WTC11 (cell line): ENCODE measurements at regions not wholly inside any gene's neighbourhood (a gene's known extent, or its start where the extent isn't known, plus 50 kb on each side); places are given as distances from the start of the nearest gene placed in this dataset.

ENCODE experiments used
- ATAC-seq: fragments of 200-7000 bp; cut with Tn5 transposase; 2 replicates; pipeline ENCODE4 v1.10.0; 2021; ENCODE audit warnings: mild to moderate bottlenecking, moderate library complexity
- CTCF ChIA-PET: fragments of 300-600 bp; sonication (Branson Sonifier 250); formaldehyde crosslinking; loops from one replicate; lab custom pipeline; 2021; ENCODE audit warnings: antibody characterized with exemption; lab: Charles Lee
- POLR2A ChIA-PET: fragments of 350-600 bp; sonication (Branson Sonifier 250); formaldehyde crosslinking; loops from one replicate; lab custom pipeline; 2021; ENCODE audit warnings: antibody characterized with exemption; lab: Charles Lee
- DNase-seq: peaks from one replicate; pipeline ENCODE4 v3.0.0; 2021; ENCODE audit warnings: low spot score
- H3K27ac Mint-ChIP-seq: 2 replicates; pipeline ENCODE4 v1.8.0; 2021; ENCODE audit warnings: mixed read lengths
- H3K27me3 Mint-ChIP-seq: 2 replicates; pipeline ENCODE4 v1.8.0; 2021; ENCODE audit warnings: low read depth, mild to moderate bottlenecking, moderate library complexity, mixed read lengths
- H3K36me3 Mint-ChIP-seq: 2 replicates; pipeline ENCODE4 v1.8.0; 2021; ENCODE audit warnings: mixed read lengths
- H3K4me1 Mint-ChIP-seq: 2 replicates; pipeline ENCODE4 v1.8.0; 2022; ENCODE audit warnings: mixed read lengths
- H3K4me3 Mint-ChIP-seq: 2 replicates; pipeline ENCODE4 v1.8.0; 2021; ENCODE audit warnings: mild to moderate bottlenecking, moderate library complexity, mixed read lengths
- H3K9me3 Mint-ChIP-seq: 2 replicates; pipeline ENCODE4 v1.8.0; 2021; ENCODE audit warnings: mixed read lengths
- AR ChIP-seq: fragments of 250-450 bp; sonication (Bioruptor Pico); IDR thresholded peaks from 2 replicates; pipeline ENCODE4 v1.9.0; 2021; ENCODE audit warnings: mild to moderate bottlenecking
- ARID4B ChIP-seq: sonication (generic); formaldehyde crosslinking; IDR thresholded peaks from 2 replicates; pipeline ENCODE4 v1.8.0; 2023; ENCODE audit warnings: missing genetic modification reagents, mild to moderate bottlenecking, borderline replicate concordance
- ATF6 ChIP-seq: sonication (generic); formaldehyde crosslinking; IDR thresholded peaks from 2 replicates; pipeline ENCODE4 v1.8.1; 2023; ENCODE audit warnings: mild to moderate bottlenecking, missing genetic modification reagents
- CTCF ChIP-seq: fragments of 200-600 bp; IDR thresholded peaks from 2 replicates; pipeline ENCODE4 v1.8.0; 2022; ENCODE audit warnings: antibody characterized with exemption
- E2F5 ChIP-seq: sonication (generic); formaldehyde crosslinking; IDR thresholded peaks from 2 replicates; pipeline ENCODE4 v1.8.1; 2022; ENCODE audit warnings: mild to moderate bottlenecking, moderate library complexity, missing genetic modification reagents
- FOXK1 ChIP-seq: sonication (generic); formaldehyde crosslinking; IDR thresholded peaks from 2 replicates; pipeline ENCODE4 v1.8.0; 2022; ENCODE audit warnings: mild to moderate bottlenecking, moderate library complexity, missing genetic modification reagents
- JUN ChIP-seq: sonication (generic); formaldehyde crosslinking; IDR thresholded peaks from 2 replicates; pipeline ENCODE4 v1.8.0; 2023; ENCODE audit warnings: mild to moderate bottlenecking, missing genetic modification reagents
- MXD4 ChIP-seq: fragments of 250-450 bp; sonication (Bioruptor Pico); IDR thresholded peaks from 2 replicates; pipeline ENCODE4 v1.8.0; 2021; ENCODE audit warnings: mild to moderate bottlenecking, moderate library complexity, borderline replicate concordance
- NR2C2 ChIP-seq: sonication (generic); formaldehyde crosslinking; IDR thresholded peaks from 2 replicates; pipeline ENCODE4 v1.8.0; 2022; ENCODE audit warnings: mild to moderate bottlenecking, missing genetic modification reagents
- SMAD3 ChIP-seq: sonication (generic); formaldehyde crosslinking; IDR thresholded peaks from 2 replicates; pipeline ENCODE4 v1.8.0; 2022; ENCODE audit warnings: missing genetic modification reagents, mild to moderate bottlenecking, borderline replicate concordance
- ZBTB43 ChIP-seq: sonication (generic); formaldehyde crosslinking; IDR thresholded peaks from 2 replicates; pipeline ENCODE4 v1.8.1; 2023; ENCODE audit warnings: mild to moderate bottlenecking, missing genetic modification reagents
- ZNF281 ChIP-seq: sonication (generic); formaldehyde crosslinking; IDR thresholded peaks from 2 replicates; pipeline ENCODE4 v1.8.0; 2023; ENCODE audit warnings: mild to moderate bottlenecking, missing genetic modification reagents
- ZNF671 ChIP-seq: fragments of 250-450 bp; sonication (Bioruptor Pico); IDR thresholded peaks from 2 replicates; pipeline ENCODE4 v1.8.0; 2021; ENCODE audit warnings: mild to moderate bottlenecking

- TF ChIP-seq ATF6 (CRISPR knock-in tag), result no peak
- TF ChIP-seq SMAD3 (CRISPR knock-in tag), result no peak
Measured at GRCh38 chr10:90987383-90987782, 66.5 kb upstream of the ANKRD1 start (continued).

GRCh38 chr10:90988024-90988423 lies 67.1 kb upstream of the ANKRD1 start:
- peaks cover 11% of the 10 kb centered on the region; the same call in 1 of the 2 replicates for H3K27me3 Mint-ChIP-seq
- TF ChIP-seq ZBTB43 (CRISPR knock-in tag), result no peak
- TF ChIP-seq MXD4 (CRISPR knock-in tag), result no peak
- TF ChIP-seq FOXK1 (CRISPR knock-in tag), result no peak
- TF ChIP-seq ZNF281 (CRISPR knock-in tag), result no peak
- no peak for TF ChIP-seq CTCF
- TF ChIP-seq NR2C2, result no peak
- no peak for TF ChIP-seq JUN (CRISPR knock-in tag)
- TF ChIP-seq ZNF671 (CRISPR knock-in tag), result no peak
- TF ChIP-seq ARID4B (CRISPR knock-in tag), result no peak
- TF ChIP-seq AR (CRISPR knock-in tag), result no peak
- no peak for TF ChIP-seq E2F5
- DNase-seq (no peak), ATAC-seq (no peak)
- POLR2A ChIA-PET, result interaction anchor here (0.7 kb wide), 1 partner anchor 117 kb away, joined by 5 read pairs; no protein-coding TSS in a partner anchor
- H3K36me3 Mint-ChIP-seq, result no peaks in the 10 kb centered on the region
- H3K27ac Mint-ChIP-seq, result no peak overlapping the region
- H3K4me1 Mint-ChIP-seq, result no peaks in the 10 kb centered on the region
- H3K4me3 Mint-ChIP-seq, result no peak overlapping the region
- no peaks in the 10 kb centered on the region for H3K9me3 Mint-ChIP-seq
- CTCF ChIA-PET, result no interaction called here
